Right renal cortex interstitium (tissue), 3 donors: ENCODE measurements at regions not wholly inside any gene's neighbourhood (a gene's known extent, or its start where the extent isn't known, plus 50 kb on each side); places are given as distances from the start of the nearest gene placed in this dataset.

Source experiments
- DNase-seq, 3 donors: peaks; one replicate each; pipeline ENCODE4 v3.0.0-alpha.2; 2013; ENCODE audit warnings: low read depth in 3 of 3, low spot score in 2 of 3

DNA sequence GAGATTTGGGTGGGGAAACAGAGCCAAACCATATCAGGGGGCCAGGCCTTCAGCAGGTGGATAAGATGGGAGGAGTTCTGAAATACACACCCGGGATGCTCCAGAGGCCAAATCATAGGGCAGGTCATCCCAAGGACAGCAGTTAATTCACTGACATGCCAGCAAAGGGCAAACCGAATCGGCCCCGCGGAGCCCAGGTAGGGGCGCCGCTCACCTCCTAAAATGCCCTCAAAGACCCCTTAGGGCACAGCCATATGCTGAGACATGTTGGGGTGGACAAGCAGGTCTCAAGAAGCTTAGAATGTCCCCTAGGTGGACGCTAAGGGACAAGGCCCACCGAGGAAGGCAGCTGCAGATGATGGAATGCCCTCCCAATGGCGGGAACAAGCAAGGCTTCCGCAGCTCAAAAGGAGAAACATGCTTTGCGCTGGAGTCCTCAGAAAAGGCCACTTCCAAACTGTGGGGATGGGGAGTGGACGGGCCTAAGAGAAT is 144.9 kb downstream of the ERCC6L2 start:
- DNase-seq: no peak
